DND-41 (cell line): ENCODE measurements at regions not wholly inside any gene's neighbourhood (a gene's known extent, or its start where the extent isn't known, plus 50 kb on each side); places are given as distances from the start of the nearest gene placed in this dataset.

Source experiments
- ATAC-seq: fragments of 200-7000 bp; cut with Tn5 transposase; 3 replicates; pipeline ENCODE4 v1.9.1; 2021; ENCODE audit warnings: low read depth; ENCODE audit not compliant: insufficient read depth
- DNase-seq: peaks from one replicate; pipeline ENCODE4 v3.0.0-alpha.2; 2020
- H2AFZ ChIP-seq: 2 replicates; pipeline ENCODE4 v1.6.0; 2012; ENCODE audit warnings: low read depth, low read length
- H3K27ac ChIP-seq: 2 replicates; pipeline ENCODE4 v1.5.1; 2012; ENCODE audit warnings: low read length, inconsistent platforms
- H3K27me3 ChIP-seq: fragments of 200-600 bp; sonication (generic); 2 replicates; pipeline ENCODE4 v1.6.0; 2012; ENCODE audit warnings: low read length, mild to moderate bottlenecking, inconsistent platforms; ENCODE audit not compliant: insufficient read depth, poor library complexity
- H3K36me3 ChIP-seq: 2 replicates; pipeline ENCODE4 v1.5.1; 2012; ENCODE audit warnings: low read length, inconsistent platforms; ENCODE audit not compliant: insufficient read depth
- H3K4me1 ChIP-seq: 2 replicates; pipeline ENCODE4 v1.5.1; 2012; ENCODE audit warnings: mild to moderate bottlenecking, low read length; ENCODE audit not compliant: insufficient read depth
- H3K4me2 ChIP-seq: 2 replicates; pipeline ENCODE4 v1.6.0; 2012; ENCODE audit warnings: mild to moderate bottlenecking, moderate library complexity, low read length, inconsistent platforms; ENCODE audit not compliant: insufficient read depth
- H3K4me3 ChIP-seq, 2 experiments: fragments of 200-600 bp in 1 of 2; shearing (Covaris generic) in 1 of 2; 2 replicates each; pipeline ENCODE4 v1.5.1; 2012 to 2016; ENCODE audit warnings: inconsistent platforms in 2 of 2, low read length in 2 of 2, mild to moderate bottlenecking in 2 of 2, low read depth in 1 of 2, moderate library complexity in 1 of 2
- H3K79me2 ChIP-seq: 2 replicates; pipeline ENCODE4 v1.6.0; 2012; ENCODE audit warnings: low read length, inconsistent platforms; ENCODE audit not compliant: insufficient read depth
- H3K9ac ChIP-seq: 2 replicates; pipeline ENCODE4 v1.6.0; 2012; ENCODE audit warnings: low read depth, mild to moderate bottlenecking, inconsistent platforms, low read length, moderate library complexity
- H3K9me3 ChIP-seq: 2 replicates; pipeline ENCODE4 v1.5.1; 2012; ENCODE audit warnings: low read length, moderate library complexity, mild to moderate bottlenecking, inconsistent platforms; ENCODE audit not compliant: insufficient read depth, severe bottlenecking
- H4K20me1 ChIP-seq: 2 replicates; pipeline ENCODE4 v1.6.0; 2012; ENCODE audit warnings: low read length; ENCODE audit not compliant: insufficient read depth
- EZH2 ChIP-seq: IDR thresholded peaks from 3 replicates; pipeline ENCODE4 v1.6.1; 2012; ENCODE audit warnings: borderline replicate concordance, low read depth, mild to moderate bottlenecking, moderate library complexity, low read length, inconsistent platforms; ENCODE audit not compliant: severe bottlenecking
- TF ChIP-seq, protein P1 (sequence below): IDR thresholded peaks from 2 replicates; pipeline ENCODE4 v1.5.1; 2012; ENCODE audit warnings: borderline replicate concordance, low read length, moderate library complexity, mild to moderate bottlenecking; ENCODE audit not compliant: poor library complexity, severe bottlenecking; ENCODE audit errors: extremely low read depth

- H3K79me2 ChIP-seq, result no peaks in the 10 kb centered on the region
- DNase-seq, result no peak
- H3K27ac ChIP-seq, result no peak overlapping the region
- no peak overlapping the region for H3K4me3 ChIP-seq
- no peak for ATAC-seq
- no peaks in the 10 kb centered on the region for H3K36me3 ChIP-seq
- H4K20me1 ChIP-seq, result no peaks in the 10 kb centered on the region
- no peak overlapping the region for H2AFZ ChIP-seq
- H3K27me3 ChIP-seq, result no peaks in the 10 kb centered on the region
- no peak overlapping the region for H3K9ac ChIP-seq
- no peaks in the 10 kb centered on the region for H3K9me3 ChIP-seq
- no peak overlapping the region for H3K4me2 ChIP-seq
- H3K4me1 ChIP-seq, result no peaks in the 10 kb centered on the region
- no peak for TF ChIP-seq EZH2
- TF ChIP-seq, protein P1, sequence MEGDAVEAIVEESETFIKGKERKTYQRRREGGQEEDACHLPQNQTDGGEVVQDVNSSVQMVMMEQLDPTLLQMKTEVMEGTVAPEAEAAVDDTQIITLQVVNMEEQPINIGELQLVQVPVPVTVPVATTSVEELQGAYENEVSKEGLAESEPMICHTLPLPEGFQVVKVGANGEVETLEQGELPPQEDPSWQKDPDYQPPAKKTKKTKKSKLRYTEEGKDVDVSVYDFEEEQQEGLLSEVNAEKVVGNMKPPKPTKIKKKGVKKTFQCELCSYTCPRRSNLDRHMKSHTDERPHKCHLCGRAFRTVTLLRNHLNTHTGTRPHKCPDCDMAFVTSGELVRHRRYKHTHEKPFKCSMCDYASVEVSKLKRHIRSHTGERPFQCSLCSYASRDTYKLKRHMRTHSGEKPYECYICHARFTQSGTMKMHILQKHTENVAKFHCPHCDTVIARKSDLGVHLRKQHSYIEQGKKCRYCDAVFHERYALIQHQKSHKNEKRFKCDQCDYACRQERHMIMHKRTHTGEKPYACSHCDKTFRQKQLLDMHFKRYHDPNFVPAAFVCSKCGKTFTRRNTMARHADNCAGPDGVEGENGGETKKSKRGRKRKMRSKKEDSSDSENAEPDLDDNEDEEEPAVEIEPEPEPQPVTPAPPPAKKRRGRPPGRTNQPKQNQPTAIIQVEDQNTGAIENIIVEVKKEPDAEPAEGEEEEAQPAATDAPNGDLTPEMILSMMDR, result no peak
Observed at GRCh38 chr11:37942081-37942480, 1344.0 kb upstream of the RAG2 start.

DNA sequence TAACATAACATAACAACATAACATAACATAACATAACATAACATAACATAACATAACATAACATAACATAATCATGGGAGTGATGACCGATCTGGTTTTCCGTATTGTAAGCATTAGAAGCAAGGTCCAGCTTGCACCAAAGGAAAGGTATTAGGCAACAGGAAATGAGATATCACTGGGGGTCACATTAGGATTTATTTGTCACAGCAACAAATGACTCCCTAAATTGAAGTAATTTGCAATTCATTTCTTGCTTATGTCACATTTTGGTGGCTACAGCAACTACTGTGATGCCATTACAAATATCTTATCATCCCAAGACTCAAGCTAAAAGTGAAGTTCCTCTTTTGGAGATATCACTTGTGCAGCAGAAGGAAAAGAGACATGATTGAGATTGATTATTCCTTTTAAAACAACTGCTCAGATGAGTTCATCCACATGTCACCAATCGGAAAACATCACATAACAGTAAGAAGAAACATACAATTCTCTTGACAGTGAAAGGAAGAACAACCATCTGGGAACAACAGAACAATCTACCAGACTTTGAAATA, 1331.1 kb upstream of the RAG2 start:
- Histone ChIP-seq H3K27me3 (no peaks in the 10 kb centered on the region), H3K27ac (no peak overlapping the region), H3K9ac (no peak overlapping the region), H3K36me3 (no peaks in the 10 kb centered on the region), H3K4me2 (no peak overlapping the region), H4K20me1 (no peaks in the 10 kb centered on the region), H3K9me3 (no peaks in the 10 kb centered on the region), H3K79me2 (no peaks in the 10 kb centered on the region), H2AFZ (no peak overlapping the region), H3K4me1 (no peaks in the 10 kb centered on the region), H3K4me3 (no peak overlapping the region)
- DNase-seq (no peak), ATAC-seq (no peak)
- no peak for TF ChIP-seq EZH2
- TF ChIP-seq, protein P1, result no peak

DNA sequence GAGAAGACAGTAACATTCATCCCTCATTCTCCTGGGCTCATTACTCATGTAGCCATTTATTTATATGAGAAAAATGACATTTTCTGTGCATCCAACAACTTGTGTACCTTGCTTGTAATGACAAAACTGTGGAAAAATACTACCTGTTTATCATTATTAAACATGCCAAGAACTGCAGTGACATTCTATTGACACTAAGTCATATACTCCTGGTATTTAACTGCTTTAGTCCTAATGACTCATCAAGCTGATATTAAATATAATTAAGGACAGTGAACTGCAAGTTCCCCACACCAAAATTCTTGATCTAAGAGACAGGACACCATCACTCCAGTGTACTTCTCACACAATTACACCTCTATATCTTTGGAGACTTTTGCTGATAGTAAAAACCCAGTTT, 1328.7 kb upstream of the RAG2 start:
- no peak for ATAC-seq

More for the DNA sequence above, 1328.7 kb upstream of the RAG2 start:
- H3K4me1 ChIP-seq, result no peaks in the 10 kb centered on the region
- H3K4me2 ChIP-seq, result no peak overlapping the region
- no peaks in the 10 kb centered on the region for H3K9me3 ChIP-seq
- no peaks in the 10 kb centered on the region for H3K27me3 ChIP-seq
- H3K27ac ChIP-seq, result no peak overlapping the region
- no peak overlapping the region for H2AFZ ChIP-seq
- no peak overlapping the region for H3K9ac ChIP-seq
- H3K4me3 ChIP-seq, result no peak overlapping the region
- TF ChIP-seq, protein P1, result no peak
- TF ChIP-seq EZH2, result no peak
- no peaks in the 10 kb centered on the region for H3K36me3 ChIP-seq
- H3K79me2 ChIP-seq, result no peaks in the 10 kb centered on the region
- no peaks in the 10 kb centered on the region for H4K20me1 ChIP-seq
- no peak for DNase-seq
